Stimulated activated naive CD8-positive, alpha-beta T cell treated with anti-CD3 and anti-CD28 coated beads, Interleukin-15, amount 100 ng/mL, for 72 hours (primary cell): ENCODE measurements at regions not wholly inside any gene's neighbourhood (a gene's known extent, or its start where the extent isn't known, plus 50 kb on each side); places are given as distances from the start of the nearest gene placed in this dataset.

Experiments
- ATAC-seq: fragments of 150-1000 bp; cut with Tn5 transposase; 2 replicates; pipeline ENCODE4 v1.10.0; 2021; ENCODE audit warnings: mild to moderate bottlenecking, moderate library complexity
- DNase-seq, 2 donors: peaks; one replicate each; pipeline ENCODE4 v3.0.0; 2021 to 2022
- H3K27ac Mint-ChIP-seq, 2 donors: one replicate each; pipeline ENCODE4 v1.8.0; 2022; ENCODE audit warnings: mild to moderate bottlenecking in 2 of 2, mixed read lengths in 2 of 2, moderate library complexity in 2 of 2
- H3K27me3 Mint-ChIP-seq: one replicate; pipeline ENCODE4 v1.8.0; 2022; ENCODE audit warnings: mixed read lengths
- H3K4me1 Mint-ChIP-seq: one replicate; pipeline ENCODE4 v1.8.0; 2022; ENCODE audit warnings: mild to moderate bottlenecking, mixed read lengths
- H3K4me3 Mint-ChIP-seq, 2 donors: one replicate each; pipeline ENCODE4 v1.8.0; 2022; ENCODE audit warnings: mild to moderate bottlenecking in 2 of 2, mixed read lengths in 2 of 2, moderate library complexity in 1 of 2
- H3K9me3 Mint-ChIP-seq, 2 donors: one replicate each; pipeline ENCODE4 v1.8.0; 2022; ENCODE audit warnings: mixed read lengths in 2 of 2

DNA sequence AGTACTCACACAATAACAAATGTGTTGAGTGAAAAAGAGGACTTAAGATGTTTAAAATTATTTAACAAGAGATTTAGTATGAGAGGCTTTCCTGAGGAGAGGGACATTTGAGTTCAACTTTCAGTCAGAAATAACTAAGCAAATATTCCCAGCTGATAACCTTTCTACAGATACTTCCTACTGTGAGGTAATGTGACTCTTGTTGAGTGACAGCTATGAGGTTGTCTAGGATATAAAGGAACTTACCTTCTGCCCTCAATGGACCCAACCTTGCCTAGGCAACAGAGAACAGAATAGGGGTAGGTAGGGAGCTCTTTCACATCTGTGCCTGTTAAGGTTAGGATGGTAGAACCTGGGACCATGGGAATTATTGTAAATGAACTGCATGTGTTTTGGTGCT lies 54.7 kb downstream of the GLUD2 start:
- no peak overlapping the region for H3K4me3 Mint-ChIP-seq
- H3K4me1 Mint-ChIP-seq = no peaks in the 10 kb centered on the region
- H3K27me3 Mint-ChIP-seq = no peaks in the 10 kb centered on the region
- DNase-seq = no peak
- H3K27ac Mint-ChIP-seq = no peak overlapping the region
- no peaks in the 10 kb centered on the region for H3K9me3 Mint-ChIP-seq
- ATAC-seq = no peak

DNA sequence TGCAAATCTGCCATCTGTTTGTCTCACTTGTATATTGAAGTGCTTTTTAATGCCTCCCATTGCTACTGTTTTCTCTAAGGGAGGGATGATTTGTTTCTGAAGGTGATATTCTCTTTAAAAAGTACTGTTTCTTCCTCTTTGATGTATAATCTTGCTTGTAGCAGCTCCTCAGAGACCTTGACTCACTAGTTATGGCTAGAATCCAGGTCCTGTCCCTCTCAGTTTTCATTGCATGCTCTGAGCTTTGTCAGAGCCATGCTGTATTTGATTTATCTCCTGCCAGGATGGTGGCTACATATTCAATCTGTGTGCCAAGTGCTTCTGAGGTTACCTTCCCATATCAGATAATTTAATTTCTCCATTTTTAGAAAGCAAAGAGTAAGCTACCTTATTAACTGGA lies 56.0 kb downstream of the GLUD2 start:
- Mint-ChIP-seq H3K4me3 (no peak overlapping the region), H3K27me3 (no peaks in the 10 kb centered on the region), H3K4me1 (no peaks in the 10 kb centered on the region), H3K9me3 (no peaks in the 10 kb centered on the region), H3K27ac (no peak overlapping the region)
- ATAC-seq (no peak), DNase-seq (no peak)

DNA sequence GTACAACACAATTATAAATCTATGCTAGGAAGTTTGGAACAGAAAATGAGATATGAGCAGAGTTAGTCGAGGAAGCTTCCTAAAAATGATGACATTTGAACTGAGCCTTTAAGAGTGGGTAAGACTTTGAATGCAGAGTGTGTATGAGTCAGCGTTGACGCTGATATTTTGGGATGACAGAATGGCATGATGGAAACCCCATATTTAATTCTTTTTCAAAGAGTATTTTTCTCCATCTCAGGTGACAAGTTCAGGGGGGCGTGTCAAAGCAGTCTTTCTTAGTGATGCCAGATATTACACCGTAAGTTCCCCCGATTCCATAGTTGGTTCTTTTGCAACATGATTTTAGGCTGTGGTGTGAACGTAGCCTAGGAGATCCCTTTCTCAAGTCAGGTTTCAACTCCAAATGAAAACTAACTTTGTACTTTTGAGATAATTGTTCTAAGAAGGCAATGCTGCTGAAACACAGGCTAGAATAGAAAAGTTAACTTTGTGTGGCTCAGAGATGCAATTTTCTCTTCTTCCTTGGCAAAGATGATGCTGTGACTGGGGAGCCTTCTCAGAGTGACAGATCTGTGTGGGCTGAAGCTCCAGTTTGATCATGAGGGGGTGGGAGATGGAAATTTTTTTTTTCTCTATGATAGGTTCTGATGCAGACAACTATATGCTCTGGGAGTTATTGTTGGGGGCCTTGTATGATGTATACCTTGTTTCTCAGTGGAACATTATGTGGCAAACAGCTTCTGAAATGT lies 59.2 kb downstream of the GLUD2 start:
- Mint-ChIP-seq H3K4me3 (no peak overlapping the region), H3K27ac (no peak overlapping the region), H3K4me1 (no peaks in the 10 kb centered on the region), H3K27me3 (no peaks in the 10 kb centered on the region), H3K9me3 (no peaks in the 10 kb centered on the region)
- DNase-seq (no peak), ATAC-seq (no peak)

DNA sequence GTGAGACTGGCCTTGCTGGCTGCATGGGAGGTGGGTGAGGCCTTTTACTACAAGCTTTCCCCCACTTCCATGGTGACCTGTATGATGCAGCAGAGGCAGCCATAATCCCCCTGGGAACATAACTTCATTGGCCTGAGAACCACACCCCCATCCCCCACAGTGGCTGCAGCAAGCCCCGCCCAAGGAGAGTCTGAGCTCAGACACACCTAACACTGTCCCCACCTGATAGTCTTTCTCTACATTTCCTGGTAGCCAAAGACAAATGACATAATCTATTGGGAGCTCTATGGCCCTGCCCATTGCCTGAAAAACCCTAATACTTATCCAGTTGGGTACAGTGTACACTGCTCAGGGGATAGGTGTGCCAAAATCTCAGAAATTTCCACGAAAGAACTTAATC lies 62.6 kb downstream of the GLUD2 start:
- no peaks in the 10 kb centered on the region for H3K4me1 Mint-ChIP-seq
- no peak overlapping the region for H3K27ac Mint-ChIP-seq
- DNase-seq (no peak), ATAC-seq (no peak)
- H3K9me3 Mint-ChIP-seq = no peaks in the 10 kb centered on the region
- no peak overlapping the region for H3K4me3 Mint-ChIP-seq
- H3K27me3 Mint-ChIP-seq = no peaks in the 10 kb centered on the region

DNA sequence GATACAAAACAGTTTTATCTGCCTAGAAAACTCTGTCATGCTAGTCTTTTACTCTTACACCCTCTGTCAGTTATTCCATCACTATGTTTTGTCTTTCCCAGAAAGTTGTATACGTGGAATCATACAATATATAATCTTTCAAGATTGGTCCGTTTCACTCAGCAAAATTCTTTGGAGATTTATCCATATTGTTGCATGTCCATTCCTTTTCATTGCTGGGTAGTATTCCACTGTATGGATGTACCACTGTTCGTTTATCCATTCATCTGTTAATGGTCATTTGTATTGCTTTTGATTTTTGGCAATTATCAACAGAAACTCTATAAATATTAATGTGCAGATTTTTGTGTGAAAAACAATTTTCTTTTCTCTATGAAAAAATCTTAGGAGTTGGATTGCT lies 63.1 kb downstream of the GLUD2 start:
- no peaks in the 10 kb centered on the region for H3K4me1 Mint-ChIP-seq
- ATAC-seq = no peak
- H3K27ac Mint-ChIP-seq = no peak overlapping the region
- DNase-seq = no peak
- H3K4me3 Mint-ChIP-seq = no peak overlapping the region
- no peaks in the 10 kb centered on the region for H3K27me3 Mint-ChIP-seq
- H3K9me3 Mint-ChIP-seq = no peaks in the 10 kb centered on the region

DNA sequence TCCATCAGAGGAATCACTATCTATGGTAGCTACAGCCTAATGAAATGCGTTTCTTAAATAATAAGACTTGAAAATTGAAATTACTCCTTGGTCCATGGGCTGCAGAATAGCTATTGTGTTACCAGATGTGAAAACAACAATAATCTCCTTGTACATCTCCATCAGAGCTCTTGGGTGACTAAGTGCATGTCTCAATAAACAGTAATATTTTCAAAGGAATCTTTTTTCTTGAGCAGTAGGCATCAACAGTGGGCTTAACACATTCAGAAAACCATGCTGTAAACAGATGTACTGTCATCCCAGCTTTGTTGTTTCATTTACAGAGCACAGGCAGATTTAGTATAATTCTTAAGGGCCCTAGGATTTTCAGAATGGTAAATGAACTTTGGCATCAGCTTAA lies 67.3 kb downstream of the GLUD2 start:
- ATAC-seq (no peak), DNase-seq (no peak)
- H3K4me3 Mint-ChIP-seq = no peak overlapping the region
- H3K4me1 Mint-ChIP-seq = no peaks in the 10 kb centered on the region
- no peaks in the 10 kb centered on the region for H3K9me3 Mint-ChIP-seq
- H3K27ac Mint-ChIP-seq = no peak overlapping the region
- H3K27me3 Mint-ChIP-seq = no peaks in the 10 kb centered on the region

DNA sequence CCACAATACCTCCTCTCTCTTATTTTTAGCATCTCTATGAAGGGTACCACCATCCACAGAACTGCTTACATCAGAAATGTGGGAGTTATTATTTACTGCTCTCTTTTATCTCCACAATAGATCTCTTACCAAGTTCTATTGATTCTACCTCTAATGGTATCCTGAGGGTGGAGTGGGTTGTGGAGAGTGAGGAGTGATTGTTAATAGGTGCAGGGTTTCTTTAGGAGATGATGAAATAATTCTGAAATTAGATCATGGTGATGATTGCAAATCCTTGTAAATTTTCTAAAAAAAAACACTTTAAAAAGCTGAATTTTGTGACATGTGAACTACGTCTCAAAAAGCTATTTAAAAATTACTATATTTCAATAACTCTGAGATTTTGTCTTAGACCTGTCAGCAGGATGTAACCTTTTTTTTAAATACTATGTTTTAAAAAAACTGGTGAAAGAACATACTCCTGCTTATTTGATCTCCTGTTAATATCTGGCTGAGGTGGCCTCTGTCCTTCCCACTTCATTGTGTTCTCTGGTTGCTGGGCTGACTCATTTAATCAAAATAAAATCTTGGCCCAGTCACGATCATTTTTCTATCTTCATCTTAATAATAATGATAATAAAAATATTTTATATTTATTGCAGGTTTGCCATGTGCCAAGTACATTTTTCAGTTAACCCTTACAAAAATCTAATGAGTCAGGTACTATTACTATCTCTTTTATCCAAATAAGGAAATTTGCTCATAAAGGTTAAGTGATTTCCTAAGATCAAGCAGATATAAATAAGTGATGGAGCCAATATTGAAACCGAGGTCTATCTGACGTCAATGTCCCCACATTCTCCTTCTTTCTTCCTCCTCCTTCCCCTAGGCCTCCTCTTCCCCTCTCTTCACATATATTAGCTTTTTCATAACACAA lies 73.5 kb downstream of the GLUD2 start:
- no peaks in the 10 kb centered on the region for H3K9me3 Mint-ChIP-seq
- ATAC-seq (no peak), DNase-seq (no peak)
- no peak overlapping the region for H3K4me3 Mint-ChIP-seq
- H3K27ac Mint-ChIP-seq = no peak overlapping the region
- no peaks in the 10 kb centered on the region for H3K4me1 Mint-ChIP-seq
- no peaks in the 10 kb centered on the region for H3K27me3 Mint-ChIP-seq

DNA sequence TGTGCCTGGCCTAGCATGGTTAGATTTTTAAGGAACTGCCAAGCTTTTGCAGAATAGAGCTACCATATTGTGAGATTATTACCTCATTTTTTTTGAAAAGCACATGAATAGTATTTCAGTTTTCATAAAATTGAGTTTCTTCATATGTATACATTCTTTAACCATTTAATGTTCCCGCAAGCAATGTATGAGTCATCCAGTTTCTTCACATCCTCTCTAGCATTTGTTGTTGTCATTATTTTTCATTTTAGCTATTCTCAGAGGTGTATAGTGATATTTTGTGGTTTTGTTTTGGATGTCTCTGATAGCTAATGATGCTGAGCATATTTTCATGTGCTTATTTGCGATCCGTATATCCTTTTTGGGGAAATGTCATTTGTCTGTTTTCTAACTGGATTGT lies 74.9 kb downstream of the GLUD2 start:
- Mint-ChIP-seq H3K27ac (no peak overlapping the region), H3K4me3 (no peak overlapping the region), H3K27me3 (no peaks in the 10 kb centered on the region), H3K9me3 (no peaks in the 10 kb centered on the region), H3K4me1 (no peaks in the 10 kb centered on the region)
- ATAC-seq (no peak), DNase-seq (no peak)

DNA sequence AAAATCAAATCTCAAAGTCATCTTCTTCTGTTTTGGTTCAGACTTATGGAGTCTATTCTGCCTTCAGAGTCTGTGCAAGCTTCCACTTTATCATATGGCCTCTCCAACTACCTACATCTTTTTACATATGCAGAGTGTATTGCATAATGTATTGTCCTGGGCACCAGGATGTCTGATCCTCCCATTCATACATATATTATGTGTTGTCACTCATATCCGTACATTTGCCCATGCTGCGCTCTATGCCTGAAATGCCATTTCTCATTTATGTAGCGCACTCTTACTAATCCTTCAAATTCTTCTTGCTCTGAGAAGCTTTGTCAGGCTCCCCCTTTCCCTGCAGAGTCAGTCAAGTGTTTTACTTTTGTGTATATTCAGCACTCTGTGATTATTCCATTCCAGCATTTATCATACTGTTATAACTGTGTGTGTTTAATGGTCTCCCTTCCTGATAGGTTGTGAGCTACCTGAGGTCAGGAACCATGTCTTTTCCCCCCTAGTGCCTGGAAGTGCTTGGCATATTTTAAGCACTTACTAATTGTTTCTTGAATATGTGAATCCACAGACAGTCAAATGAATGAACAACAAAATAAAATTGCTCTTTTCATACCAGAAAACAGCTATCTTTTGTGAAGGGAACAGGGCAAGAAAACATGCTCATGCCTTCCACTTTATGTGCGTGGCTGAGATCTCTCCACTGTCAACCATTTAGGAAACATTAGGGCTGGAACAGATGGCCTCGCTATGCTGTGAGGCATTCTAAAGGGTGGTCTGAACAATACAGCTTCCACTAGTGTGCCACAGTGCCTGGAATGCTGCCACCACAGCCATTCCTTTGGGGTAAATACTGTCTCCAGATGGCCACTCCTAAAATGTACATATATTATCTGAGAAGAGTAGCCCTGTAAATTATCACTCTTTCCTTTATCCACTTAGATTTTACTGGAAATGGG lies 81.8 kb downstream of the GLUD2 start:
- DNase-seq (no peak), ATAC-seq (no peak)
- H3K27ac Mint-ChIP-seq = no peak overlapping the region
- H3K9me3 Mint-ChIP-seq = no peaks in the 10 kb centered on the region
- H3K4me1 Mint-ChIP-seq = no peaks in the 10 kb centered on the region
- no peak overlapping the region for H3K4me3 Mint-ChIP-seq
- no peaks in the 10 kb centered on the region for H3K27me3 Mint-ChIP-seq

DNA sequence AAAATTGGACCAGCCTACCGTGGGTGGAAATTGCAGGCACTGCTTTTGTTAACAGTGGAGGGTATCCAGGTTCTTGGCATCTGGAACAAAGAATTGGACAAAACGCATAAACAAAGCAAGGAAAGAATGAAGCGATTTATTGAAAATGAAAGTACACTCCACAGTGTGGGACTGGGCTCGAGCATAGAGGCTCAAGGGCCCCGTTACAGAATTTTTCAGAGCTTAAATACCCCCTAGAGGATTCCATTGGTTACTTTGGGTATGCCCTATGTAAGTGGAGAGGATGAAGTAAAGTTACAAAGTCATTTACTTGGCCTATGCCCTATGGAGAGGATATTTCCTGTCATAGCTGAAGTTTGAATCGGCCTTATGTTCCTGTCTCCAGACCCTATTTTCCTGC lies 85.3 kb downstream of the GLUD2 start:
- H3K27ac Mint-ChIP-seq = no peak overlapping the region
- no peaks in the 10 kb centered on the region for H3K9me3 Mint-ChIP-seq
- no peak overlapping the region for H3K4me3 Mint-ChIP-seq
- H3K27me3 Mint-ChIP-seq = no peaks in the 10 kb centered on the region
- DNase-seq (no peak), ATAC-seq (no peak)
- no peaks in the 10 kb centered on the region for H3K4me1 Mint-ChIP-seq

DNA sequence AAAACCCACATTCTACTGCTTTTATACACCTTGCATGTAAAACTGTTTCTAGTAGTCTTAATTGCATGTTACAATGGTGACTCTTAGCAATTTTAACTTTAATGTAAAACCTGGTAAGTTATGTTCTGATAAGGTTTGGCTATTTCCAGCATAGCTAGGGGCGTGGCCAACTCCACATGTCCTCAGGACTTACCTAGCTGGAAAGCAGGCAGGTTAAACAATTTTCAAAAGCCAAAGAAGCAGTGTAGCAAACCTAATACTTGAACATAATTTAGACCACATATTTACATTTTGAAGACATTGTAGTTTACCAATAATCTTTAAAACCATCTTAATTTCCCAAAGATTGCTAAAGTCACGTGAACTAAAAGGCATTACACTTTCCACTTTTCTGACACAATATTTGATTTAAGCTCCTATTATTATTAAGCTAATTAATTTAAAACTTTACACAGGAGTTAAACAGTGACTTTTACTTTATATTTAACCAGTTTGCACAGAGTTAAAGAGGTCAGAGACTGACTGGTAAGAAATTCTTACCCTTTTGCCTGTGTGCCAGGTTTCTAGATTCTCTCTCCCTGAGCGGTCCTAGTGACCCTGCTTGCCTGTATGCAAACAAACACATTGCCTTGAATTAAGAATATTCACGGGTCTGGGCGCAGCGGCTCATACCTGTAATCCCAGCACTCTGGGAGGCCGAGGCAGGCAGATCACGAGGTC lies 88.2 kb downstream of the GLUD2 start:
- Mint-ChIP-seq H3K4me3 (no peak overlapping the region), H3K4me1 (no peaks in the 10 kb centered on the region), H3K27ac (no peak overlapping the region), H3K27me3 (no peaks in the 10 kb centered on the region), H3K9me3 (no peaks in the 10 kb centered on the region)
- DNase-seq (no peak), ATAC-seq (no peak)

DNA sequence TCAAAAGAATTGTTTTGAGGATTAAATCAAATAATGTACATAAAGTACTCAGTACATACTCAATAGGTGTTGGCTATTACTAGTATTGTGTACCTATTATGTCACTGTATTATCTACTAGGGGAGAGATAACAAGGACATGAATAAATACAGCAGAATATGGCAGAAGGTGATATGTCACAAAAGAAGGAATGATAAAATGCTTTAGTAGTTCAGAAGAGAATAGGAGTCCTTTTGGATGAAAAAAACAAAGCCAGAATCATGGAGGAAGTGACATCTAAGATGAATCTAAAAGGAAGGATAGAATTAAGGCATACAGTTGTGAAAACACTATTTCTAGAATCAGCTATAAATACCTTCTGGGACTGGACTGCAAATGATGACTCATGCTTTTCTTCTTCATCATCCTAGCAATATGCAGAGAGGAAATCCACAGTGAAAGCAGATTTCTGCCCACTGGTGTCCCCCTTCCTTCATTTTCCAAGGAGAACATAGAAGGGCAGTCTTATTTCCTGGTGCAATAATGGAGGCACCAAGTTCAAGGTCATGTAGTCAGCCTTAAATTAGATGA lies 98.7 kb downstream of the GLUD2 start:
- DNase-seq (no peak), ATAC-seq (no peak)
- H3K9me3 Mint-ChIP-seq = no peaks in the 10 kb centered on the region
- H3K4me3 Mint-ChIP-seq = no peak overlapping the region
- no peaks in the 10 kb centered on the region for H3K27me3 Mint-ChIP-seq
- no peak overlapping the region for H3K27ac Mint-ChIP-seq
- no peaks in the 10 kb centered on the region for H3K4me1 Mint-ChIP-seq

DNA sequence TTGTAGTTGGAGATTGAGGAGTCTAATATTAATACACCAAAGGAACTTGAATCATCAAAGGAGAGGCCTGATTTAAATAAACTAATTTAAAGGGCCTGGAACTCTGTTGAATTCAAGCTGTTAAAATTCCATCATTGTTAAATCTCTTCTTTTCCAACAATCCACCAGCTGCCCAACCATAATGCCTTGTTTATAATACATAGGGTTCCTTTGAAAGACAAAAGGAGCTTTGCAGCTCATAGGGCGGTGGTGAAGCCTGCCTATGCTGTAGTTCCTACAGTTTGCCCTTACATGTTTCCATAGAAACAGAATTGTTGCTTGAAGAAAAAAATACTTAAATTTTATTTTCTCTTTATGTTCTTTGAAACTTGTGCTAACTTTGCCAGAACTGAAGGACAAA lies 102.8 kb downstream of the GLUD2 start:
- Mint-ChIP-seq H3K4me1 (no peaks in the 10 kb centered on the region), H3K9me3 (no peaks in the 10 kb centered on the region), H3K27me3 (peaks cover 8% of the 10 kb centered on the region), H3K27ac (no peak overlapping the region), H3K4me3 (no peak overlapping the region)
- DNase-seq = no peak
- no peak for ATAC-seq

DNA sequence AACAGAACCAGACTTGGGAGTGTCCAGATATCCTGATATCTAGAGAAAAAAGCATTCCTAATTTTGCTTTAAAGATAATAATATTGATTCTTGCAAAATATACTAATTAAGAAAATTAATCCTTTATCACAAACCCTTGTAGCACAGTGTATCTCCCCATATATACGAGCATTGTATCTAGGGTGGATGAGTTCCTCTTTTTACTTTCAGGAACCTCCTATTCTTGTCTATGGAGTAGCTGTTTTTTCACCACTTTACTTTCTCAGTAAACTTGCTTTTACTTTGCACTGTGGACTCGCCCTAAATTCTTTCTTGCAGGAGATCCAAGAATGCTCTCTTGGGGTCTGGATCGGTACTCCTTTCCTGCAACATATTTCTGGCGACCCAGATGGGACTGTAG lies 103.9 kb downstream of the GLUD2 start:
- Mint-ChIP-seq H3K4me1 (no peaks in the 10 kb centered on the region), H3K9me3 (no peaks in the 10 kb centered on the region), H3K27me3 (peaks cover 8% of the 10 kb centered on the region), H3K27ac (no peak overlapping the region), H3K4me3 (no peak overlapping the region)
- no peak for ATAC-seq
- no peak for DNase-seq
